ENCODE measurements at regions not wholly inside any gene's neighbourhood (a gene's known extent, or its start where the extent isn't known, plus 50 kb on each side); places are given as distances from the start of the nearest gene placed in this dataset.

DNA sequence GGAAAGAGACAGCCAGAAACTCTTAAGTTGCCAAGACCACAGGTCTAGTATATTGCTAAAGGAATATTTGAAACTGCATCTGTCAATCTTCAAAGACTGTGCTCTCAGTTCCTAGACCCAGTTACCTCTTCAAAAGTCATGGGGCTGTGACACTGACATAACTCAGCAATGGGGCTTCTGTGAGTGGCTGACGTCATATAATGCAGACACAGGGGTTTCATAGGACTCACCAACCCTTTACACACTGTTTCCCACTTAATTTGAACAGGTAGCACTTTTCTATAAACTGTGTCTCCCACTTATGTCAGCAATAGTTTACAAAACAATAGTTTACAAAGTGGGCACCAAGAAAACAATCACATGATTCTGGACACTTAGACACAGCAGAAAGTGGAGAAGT, 158.4 kb downstream of the GALC start:
- H3K4me1 ChIP-seq: no peaks in the 10 kb centered on the region
- no peak overlapping the region for H3K27ac ChIP-seq
- no peak overlapping the region for H3K4me3 ChIP-seq
- H3K36me3 ChIP-seq: no peaks in the 10 kb centered on the region
- H3K9me3 ChIP-seq: no peaks in the 10 kb centered on the region
- H3K27me3 ChIP-seq: no peaks in the 10 kb centered on the region
- TF ChIP-seq, protein P1, sequence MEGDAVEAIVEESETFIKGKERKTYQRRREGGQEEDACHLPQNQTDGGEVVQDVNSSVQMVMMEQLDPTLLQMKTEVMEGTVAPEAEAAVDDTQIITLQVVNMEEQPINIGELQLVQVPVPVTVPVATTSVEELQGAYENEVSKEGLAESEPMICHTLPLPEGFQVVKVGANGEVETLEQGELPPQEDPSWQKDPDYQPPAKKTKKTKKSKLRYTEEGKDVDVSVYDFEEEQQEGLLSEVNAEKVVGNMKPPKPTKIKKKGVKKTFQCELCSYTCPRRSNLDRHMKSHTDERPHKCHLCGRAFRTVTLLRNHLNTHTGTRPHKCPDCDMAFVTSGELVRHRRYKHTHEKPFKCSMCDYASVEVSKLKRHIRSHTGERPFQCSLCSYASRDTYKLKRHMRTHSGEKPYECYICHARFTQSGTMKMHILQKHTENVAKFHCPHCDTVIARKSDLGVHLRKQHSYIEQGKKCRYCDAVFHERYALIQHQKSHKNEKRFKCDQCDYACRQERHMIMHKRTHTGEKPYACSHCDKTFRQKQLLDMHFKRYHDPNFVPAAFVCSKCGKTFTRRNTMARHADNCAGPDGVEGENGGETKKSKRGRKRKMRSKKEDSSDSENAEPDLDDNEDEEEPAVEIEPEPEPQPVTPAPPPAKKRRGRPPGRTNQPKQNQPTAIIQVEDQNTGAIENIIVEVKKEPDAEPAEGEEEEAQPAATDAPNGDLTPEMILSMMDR (IDR thresholded peaks at IDR 0.05): no peak
- intact Hi-C loops (cut with DNase I; ENCODE audit: low total_unique reads): no loop called here
- no peak for DNase-seq

DNA sequence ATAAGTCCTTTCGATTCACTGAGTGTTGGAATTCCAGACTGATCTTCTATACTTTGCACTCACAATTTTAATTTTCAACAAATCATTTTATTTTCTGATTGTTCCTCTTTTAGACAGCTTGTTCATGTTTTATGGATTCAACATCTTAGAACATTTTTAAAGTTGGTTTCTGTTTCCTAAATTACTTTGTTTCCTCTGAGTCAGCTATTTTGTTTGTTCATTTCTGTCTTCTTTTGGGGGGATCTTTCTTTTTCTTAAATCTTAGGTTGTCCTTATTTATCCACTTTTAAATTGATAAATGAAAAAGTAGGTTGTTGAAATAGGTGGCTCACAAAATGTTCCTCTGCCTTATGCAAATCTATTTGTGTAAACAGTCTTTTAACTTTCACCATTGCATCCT, 160.0 kb downstream of the GALC start:
- no peak overlapping the region for H3K27ac ChIP-seq
- no peaks in the 10 kb centered on the region for H3K4me1 ChIP-seq
- no peak for DNase-seq
- H3K36me3 ChIP-seq: no peaks in the 10 kb centered on the region
- TF ChIP-seq, protein P1 (IDR thresholded peaks at IDR 0.05): no peak
- intact Hi-C loops (cut with DNase I; ENCODE audit: low total_unique reads): no loop called here
- no peaks in the 10 kb centered on the region for H3K9me3 ChIP-seq
- no peak overlapping the region for H3K4me3 ChIP-seq
- H3K27me3 ChIP-seq: no peaks in the 10 kb centered on the region

DNA sequence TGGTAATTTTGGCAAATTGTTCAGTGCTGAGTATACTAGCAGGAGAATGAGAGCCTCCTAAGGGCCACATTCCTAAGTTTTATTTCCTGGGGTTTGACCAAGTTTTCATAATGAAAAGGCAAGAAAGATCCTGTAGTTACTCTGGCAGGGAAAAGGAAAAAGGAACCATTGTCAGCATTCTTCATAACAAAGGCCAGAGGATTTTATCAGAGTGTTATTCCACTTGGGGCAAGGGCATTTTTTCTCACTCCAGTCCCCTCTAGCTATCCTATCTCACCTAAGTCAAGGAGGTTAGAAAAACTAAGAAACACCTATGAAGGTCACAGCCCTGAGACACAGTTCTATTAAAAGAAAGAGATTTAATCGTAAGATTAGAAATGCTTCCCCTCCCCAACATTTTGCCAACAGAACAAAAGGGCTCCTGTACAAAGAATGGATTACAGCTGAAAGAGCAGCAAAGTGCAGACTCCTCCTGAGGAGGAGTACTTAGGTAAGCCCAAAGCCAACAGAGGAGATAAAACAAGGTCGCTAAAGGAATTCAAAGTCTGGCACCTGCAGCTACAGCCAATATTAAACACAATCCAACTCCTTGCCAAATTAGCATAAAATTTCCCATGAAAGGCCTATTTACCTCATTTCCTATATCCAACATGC, 162.4 kb downstream of the GALC start:
- intact Hi-C loops (cut with DNase I; ENCODE audit: low total_unique reads): no loop called here
- TF ChIP-seq, protein P1 (IDR thresholded peaks at IDR 0.05): no peak
- Histone ChIP-seq H3K4me3 (no peak overlapping the region), H3K9me3 (no peaks in the 10 kb centered on the region), H3K4me1 (no peaks in the 10 kb centered on the region), H3K27ac (no peak overlapping the region), H3K36me3 (no peaks in the 10 kb centered on the region), H3K27me3 (no peaks in the 10 kb centered on the region)
- no peak for DNase-seq

DNA sequence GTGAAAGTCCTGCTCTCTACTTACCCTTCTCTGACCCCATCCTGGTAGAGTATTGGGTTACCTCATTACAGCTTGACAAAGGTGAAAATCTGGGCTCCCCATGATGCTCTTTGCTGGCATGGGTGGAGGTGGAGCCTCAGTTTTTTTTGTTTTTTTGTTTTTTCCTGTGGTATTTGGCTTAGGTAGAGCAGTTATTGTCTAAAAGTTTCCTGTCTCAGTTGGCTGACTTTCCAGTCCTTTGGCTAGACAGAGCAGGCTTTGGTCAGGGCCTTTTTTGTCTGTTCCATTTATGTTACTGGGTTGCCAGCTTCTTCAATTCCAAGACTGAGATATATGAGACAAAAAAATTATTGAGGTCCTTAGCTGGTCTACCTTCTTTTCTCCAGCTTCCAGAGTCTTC, 163.4 kb downstream of the GALC start:
- no peaks in the 10 kb centered on the region for H3K27me3 ChIP-seq
- H3K9me3 ChIP-seq: no peaks in the 10 kb centered on the region
- TF ChIP-seq, protein P1 (IDR thresholded peaks at IDR 0.05): no peak
- H3K4me1 ChIP-seq: no peaks in the 10 kb centered on the region
- H3K4me3 ChIP-seq: no peak overlapping the region
- no peaks in the 10 kb centered on the region for H3K36me3 ChIP-seq
- intact Hi-C loops (cut with DNase I; ENCODE audit: low total_unique reads): no loop called here
- no peak overlapping the region for H3K27ac ChIP-seq
- no peak for DNase-seq

DNA sequence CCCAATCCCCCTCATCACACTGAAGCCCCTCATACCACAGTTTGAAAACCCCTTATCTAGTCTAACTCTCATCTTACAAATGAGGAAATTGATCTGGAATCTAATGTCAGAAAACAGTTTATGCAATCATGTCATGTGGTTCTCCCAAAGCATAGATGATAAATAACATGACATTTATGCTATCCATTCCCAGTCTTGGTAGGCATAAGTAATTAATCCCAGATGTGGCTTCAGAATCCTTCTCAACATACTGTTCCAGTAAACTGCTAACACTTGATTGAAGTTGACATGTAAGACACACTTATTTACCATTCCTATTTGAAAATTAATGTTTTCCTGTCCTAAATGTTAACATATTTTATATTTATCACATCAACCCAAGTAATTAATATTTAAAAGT, 168.7 kb downstream of the GALC start:
- Histone ChIP-seq H3K4me1 (no peaks in the 10 kb centered on the region), H3K4me3 (no peak overlapping the region), H3K36me3 (no peaks in the 10 kb centered on the region), H3K9me3 (no peaks in the 10 kb centered on the region), H3K27me3 (no peaks in the 10 kb centered on the region), H3K27ac (no peak overlapping the region)
- TF ChIP-seq, protein P1 (IDR thresholded peaks at IDR 0.05): no peak
- DNase-seq: no peak
- intact Hi-C loops (cut with DNase I; ENCODE audit: low total_unique reads): no loop called here

DNA sequence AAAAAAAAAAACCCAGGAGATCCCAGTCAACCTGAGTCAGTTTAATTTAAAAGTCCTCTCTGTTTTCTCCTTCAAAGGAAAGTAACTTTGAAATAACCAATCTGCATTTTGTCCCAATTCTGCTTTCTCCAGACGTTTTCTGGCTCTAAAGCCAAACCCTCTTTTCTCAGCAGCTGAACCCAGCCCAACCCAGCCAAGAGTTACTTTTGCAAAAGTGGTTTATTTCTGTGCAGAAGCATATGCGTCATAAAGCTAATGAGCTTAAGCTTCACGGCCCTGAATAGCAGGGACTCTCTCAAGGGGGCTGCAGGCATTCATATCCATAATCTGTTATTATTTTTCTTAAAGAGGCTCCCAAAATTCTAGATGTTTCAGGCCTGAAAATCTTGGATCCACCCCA, 176.6 kb downstream of the GALC start:
- DNase-seq: no peak
- H3K27ac ChIP-seq: no peak overlapping the region
- H3K27me3 ChIP-seq: no peaks in the 10 kb centered on the region
- no peaks in the 10 kb centered on the region for H3K9me3 ChIP-seq
- intact Hi-C loops (cut with DNase I; ENCODE audit: low total_unique reads): no loop called here
- H3K36me3 ChIP-seq: no peaks in the 10 kb centered on the region
- TF ChIP-seq, protein P1 (IDR thresholded peaks at IDR 0.05): no peak
- H3K4me3 ChIP-seq: no peak overlapping the region
- no peaks in the 10 kb centered on the region for H3K4me1 ChIP-seq
